BLaER1 (cell line): ENCODE measurements at regions not wholly inside any gene's neighbourhood (a gene's known extent, or its start where the extent isn't known, plus 50 kb on each side); places are given as distances from the start of the nearest gene placed in this dataset.
"Not testable (repeated sequence)": the region's sequence is repeated elsewhere in the genome, so short reads cannot be mapped to it uniquely, and the experiment has no call there.

ENCODE experiments used
- H3K27ac ChIP-seq: shearing (Covaris generic); formaldehyde crosslinking; 2 replicates; pipeline ENCODE4 v1.8.1; 2022
- H3K27me3 ChIP-seq: shearing (Covaris generic); formaldehyde crosslinking; 2 replicates; pipeline ENCODE4 v1.8.1; 2022
- H3K36me3 ChIP-seq: shearing (Covaris generic); formaldehyde crosslinking; 2 replicates; pipeline ENCODE4 v1.8.1; 2022
- H3K4me1 ChIP-seq: shearing (Covaris generic); formaldehyde crosslinking; 2 replicates; pipeline ENCODE4 v1.8.1; 2022
- H3K4me2 ChIP-seq: shearing (Covaris generic); formaldehyde crosslinking; 2 replicates; pipeline ENCODE4 v1.8.1; 2022
- H3K4me3 ChIP-seq: shearing (Covaris generic); formaldehyde crosslinking; 2 replicates; pipeline ENCODE4 v1.8.1; 2022
- H3K9ac ChIP-seq: shearing (Covaris generic); formaldehyde crosslinking; 2 replicates; pipeline ENCODE4 v1.8.1; 2022
- H3K9me3 ChIP-seq: shearing (Covaris generic); formaldehyde crosslinking; 2 replicates; pipeline ENCODE4 v1.8.1; 2022
- H4K20me1 ChIP-seq: shearing (Covaris generic); formaldehyde crosslinking; 2 replicates; pipeline ENCODE4 v1.8.1; 2022
- Cebpa-rat ChIP-seq: shearing (Covaris generic); IDR thresholded peaks from 2 replicates; pipeline ENCODE4 v1.8.1; 2022

- TF ChIP-seq Cebpa-rat, result no peak
- Histone ChIP-seq H4K20me1 (no peaks in the 10 kb centered on the region), H3K4me1 (peaks cover 13% of the 10 kb centered on the region), H3K9me3 (peaks cover 15% of the 10 kb centered on the region), H3K36me3 (no peaks in the 10 kb centered on the region), H3K4me3 (no peak overlapping the region), H3K9ac (no peak overlapping the region), H3K27ac (no peak overlapping the region), H3K4me2 (no peak overlapping the region), H3K27me3 (no peaks in the 10 kb centered on the region)
These were observed 85.0 kb upstream of the ATF7IP2 start for GRCh38 chr16:10300905-10301304.

- not testable (repeated sequence) for H3K27ac ChIP-seq, H3K27me3 ChIP-seq, H3K4me2 ChIP-seq, H3K9me3 ChIP-seq, H3K9ac ChIP-seq, H3K4me3 ChIP-seq, H4K20me1 ChIP-seq, H3K36me3 ChIP-seq
- peaks cover 13% of the 10 kb centered on the region for H3K4me1 ChIP-seq
These were observed 84.3 kb upstream of the ATF7IP2 start for GRCh38 chr16:10301547-10301946.

GRCh38 chr16:10305912-10306311 lies 79.9 kb upstream of the ATF7IP2 start:
- H4K20me1 ChIP-seq, result no peaks in the 10 kb centered on the region
- no peak overlapping the region for H3K4me2 ChIP-seq
- H3K4me1 ChIP-seq, result no peaks in the 10 kb centered on the region
- H3K9ac ChIP-seq, result no peak overlapping the region
- H3K9me3 ChIP-seq, result no peaks in the 10 kb centered on the region
- H3K4me3 ChIP-seq, result no peak overlapping the region
- no peaks in the 10 kb centered on the region for H3K27me3 ChIP-seq
- H3K27ac ChIP-seq, result no peak overlapping the region
- no peak for TF ChIP-seq Cebpa-rat
- no peaks in the 10 kb centered on the region for H3K36me3 ChIP-seq

- no peak for TF ChIP-seq Cebpa-rat
- no peaks in the 10 kb centered on the region for H3K9me3 ChIP-seq
- peaks cover 26% of the 10 kb centered on the region for H3K4me1 ChIP-seq
- H3K4me3 ChIP-seq, result no peak overlapping the region
- no peak overlapping the region for H3K4me2 ChIP-seq
- H3K9ac ChIP-seq, result no peak overlapping the region
- no peaks in the 10 kb centered on the region for H3K36me3 ChIP-seq
- no peaks in the 10 kb centered on the region for H4K20me1 ChIP-seq
- no peaks in the 10 kb centered on the region for H3K27me3 ChIP-seq
- H3K27ac ChIP-seq, result no peak overlapping the region
These were observed 77.3 kb upstream of the ATF7IP2 start for GRCh38 chr16:10308305-10309193.

GRCh38 chr16:10309271-10309932 lies 76.5 kb upstream of the ATF7IP2 start:
- peaks cover 35% of the 10 kb centered on the region for H3K4me1 ChIP-seq
- no peaks in the 10 kb centered on the region for H4K20me1 ChIP-seq
- no peaks in the 10 kb centered on the region for H3K27me3 ChIP-seq
- H3K4me2 ChIP-seq, result no peak overlapping the region
- H3K4me3 ChIP-seq, result no peak overlapping the region
- H3K27ac ChIP-seq, result no peak overlapping the region
- H3K36me3 ChIP-seq, result no peaks in the 10 kb centered on the region
- H3K9ac ChIP-seq, result no peak overlapping the region
- no peaks in the 10 kb centered on the region for H3K9me3 ChIP-seq
- no peak for TF ChIP-seq Cebpa-rat

GRCh38 chr16:10312008-10312407 lies 73.9 kb upstream of the ATF7IP2 start:
- no peaks in the 10 kb centered on the region for H3K27me3 ChIP-seq
- no peaks in the 10 kb centered on the region for H3K36me3 ChIP-seq
- peaks cover 39% of the 10 kb centered on the region for H3K4me1 ChIP-seq
- H4K20me1 ChIP-seq, result no peaks in the 10 kb centered on the region
- H3K9ac ChIP-seq, result no peak overlapping the region
- H3K4me3 ChIP-seq, result no peak overlapping the region
- H3K9me3 ChIP-seq, result no peaks in the 10 kb centered on the region
- no peak for TF ChIP-seq Cebpa-rat
- H3K4me2 ChIP-seq, result peak overlapping the region; percentile 73
- H3K27ac ChIP-seq, result no peak overlapping the region

- peak overlapping the region; percentile 72 for H3K27ac ChIP-seq
- no peak for TF ChIP-seq Cebpa-rat
- H3K4me1 ChIP-seq, result peaks cover 39% of the 10 kb centered on the region
- H3K4me2 ChIP-seq, result peak overlapping the region; percentile 73
- no peaks in the 10 kb centered on the region for H3K27me3 ChIP-seq
- no peaks in the 10 kb centered on the region for H3K9me3 ChIP-seq
- H3K4me3 ChIP-seq, result no peak overlapping the region
- no peaks in the 10 kb centered on the region for H3K36me3 ChIP-seq
- peak overlapping the region; percentile 32; the same call in 1 of the 2 replicates for H3K9ac ChIP-seq
- no peaks in the 10 kb centered on the region for H4K20me1 ChIP-seq
These were observed 72.8 kb upstream of the ATF7IP2 start for GRCh38 chr16:10312784-10313724.

GRCh38 chr16:10314317-10314716 lies 71.5 kb upstream of the ATF7IP2 start:
- Histone ChIP-seq H3K9me3 (no peaks in the 10 kb centered on the region), H3K27me3 (no peaks in the 10 kb centered on the region), H3K4me3 (no peak overlapping the region), H3K27ac (no peak overlapping the region), H3K4me2 (no peak overlapping the region), H3K9ac (no peak overlapping the region), H3K4me1 (peaks cover 39% of the 10 kb centered on the region), H3K36me3 (no peaks in the 10 kb centered on the region), H4K20me1 (no peaks in the 10 kb centered on the region)
- TF ChIP-seq Cebpa-rat, result no peak

GRCh38 chr16:10314811-10315210 lies 71.0 kb upstream of the ATF7IP2 start:
- Histone ChIP-seq H3K4me1 (peaks cover 39% of the 10 kb centered on the region), H3K36me3 (no peaks in the 10 kb centered on the region), H3K9ac (no peak overlapping the region), H3K27ac (no peak overlapping the region), H3K4me2 (no peak overlapping the region), H3K27me3 (no peaks in the 10 kb centered on the region), H3K9me3 (no peaks in the 10 kb centered on the region), H4K20me1 (no peaks in the 10 kb centered on the region), H3K4me3 (no peak overlapping the region)
- TF ChIP-seq Cebpa-rat, result no peak
